Peyer's patch (tissue), 4 donors: ENCODE measurements at regions not wholly inside any gene's neighbourhood (a gene's known extent, or its start where the extent isn't known, plus 50 kb on each side); places are given as distances from the start of the nearest gene placed in this dataset.

Source experiments
- POLR2A ChIP-seq, 2 donors: fragments of 450-650 bp; IDR thresholded peaks; one replicate each; pipeline ENCODE4 v1.5.1; 2017; ENCODE audit warnings: antibody characterized with exemption in 2 of 2, mild to moderate bottlenecking in 2 of 2, moderate library complexity in 2 of 2
- TF ChIP-seq, protein P1 (sequence below), 6 experiments: fragments of 450-650 bp in 4 of 6; fragments of 200-600 bp in 2 of 6; sonication (generic) in 1 of 6; IDR thresholded peaks; one replicate each; pipeline ENCODE4 v1.5.1; 2017 to 2019; ENCODE audit warnings: antibody characterized with exemption in 6 of 6, mild to moderate bottlenecking in 3 of 6, moderate library complexity in 1 of 6

GRCh38 chr6:148291876-148292275 lies 50.8 kb upstream of the SASH1 start:
- TF ChIP-seq, protein P1, sequence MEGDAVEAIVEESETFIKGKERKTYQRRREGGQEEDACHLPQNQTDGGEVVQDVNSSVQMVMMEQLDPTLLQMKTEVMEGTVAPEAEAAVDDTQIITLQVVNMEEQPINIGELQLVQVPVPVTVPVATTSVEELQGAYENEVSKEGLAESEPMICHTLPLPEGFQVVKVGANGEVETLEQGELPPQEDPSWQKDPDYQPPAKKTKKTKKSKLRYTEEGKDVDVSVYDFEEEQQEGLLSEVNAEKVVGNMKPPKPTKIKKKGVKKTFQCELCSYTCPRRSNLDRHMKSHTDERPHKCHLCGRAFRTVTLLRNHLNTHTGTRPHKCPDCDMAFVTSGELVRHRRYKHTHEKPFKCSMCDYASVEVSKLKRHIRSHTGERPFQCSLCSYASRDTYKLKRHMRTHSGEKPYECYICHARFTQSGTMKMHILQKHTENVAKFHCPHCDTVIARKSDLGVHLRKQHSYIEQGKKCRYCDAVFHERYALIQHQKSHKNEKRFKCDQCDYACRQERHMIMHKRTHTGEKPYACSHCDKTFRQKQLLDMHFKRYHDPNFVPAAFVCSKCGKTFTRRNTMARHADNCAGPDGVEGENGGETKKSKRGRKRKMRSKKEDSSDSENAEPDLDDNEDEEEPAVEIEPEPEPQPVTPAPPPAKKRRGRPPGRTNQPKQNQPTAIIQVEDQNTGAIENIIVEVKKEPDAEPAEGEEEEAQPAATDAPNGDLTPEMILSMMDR (IDR thresholded peaks at IDR 0.05) = no peak
- TF ChIP-seq POLR2A (IDR thresholded peaks at IDR 0.05) = no peak
